ENCODE measurements at regions not wholly inside any gene's neighbourhood (a gene's known extent, or its start where the extent isn't known, plus 50 kb on each side); places are given as distances from the start of the nearest gene placed in this dataset.

DNA sequence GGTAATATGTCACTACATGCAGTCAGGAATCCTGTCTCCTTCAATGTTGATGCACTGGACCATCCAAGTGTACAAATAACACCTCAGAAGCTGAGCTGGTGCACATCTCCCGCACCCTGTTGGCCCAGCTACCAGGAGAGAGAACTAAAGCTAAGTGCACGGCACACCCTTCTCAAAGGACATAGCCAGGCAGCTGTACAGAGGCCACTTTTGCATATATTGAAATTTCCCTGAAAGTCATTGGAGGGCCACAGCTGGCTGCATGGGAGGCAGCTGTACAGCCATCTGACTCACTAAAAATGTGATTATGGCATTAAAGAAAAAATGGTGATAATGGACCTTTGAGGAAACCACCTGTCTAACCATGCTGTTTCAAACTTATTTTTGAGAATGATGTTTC lies 441.7 kb downstream of the CBLN2 start:
- TF ChIP-seq FOXM1 (IDR thresholded peaks at IDR 0.05; ENCODE audit: borderline replicate concordance) (no peak), TARDBP (IDR thresholded peaks at IDR 0.05) (no peak), BHLHE40 (IDR thresholded peaks at IDR 0.05; ENCODE audit: borderline replicate concordance) (no peak), ARNT (IDR thresholded peaks at IDR 0.05) (no peak), LEF1 (IDR thresholded peaks at IDR 0.05; ENCODE audit: borderline replicate concordance) (no peak), SUZ12 (IDR thresholded peaks at IDR 0.05) (no peak), FOXK2 (IDR thresholded peaks at IDR 0.05) (no peak), SP1 (IDR thresholded peaks at IDR 0.05) (no peak), ELF4 (IDR thresholded peaks at IDR 0.05) (no peak)
